Right lobe of liver (tissue), 6 donors: ENCODE measurements at regions not wholly inside any gene's neighbourhood (a gene's known extent, or its start where the extent isn't known, plus 50 kb on each side); places are given as distances from the start of the nearest gene placed in this dataset.
A peak's percentile ranks its signal among the peaks of the same experiment; 100 is the strongest.

Experiments used
- ATAC-seq, 4 donors: fragments of 200-7000 bp; cut with Tn5 transposase; one replicate each; pipeline ENCODE4 v1.9.1; 2020; ENCODE audit warnings: mild to moderate bottlenecking in 4 of 4, moderate library complexity in 4 of 4
- DNase-seq, 3 donors: peaks; one replicate each; pipeline ENCODE4 v3.0.0-alpha.2; 2020
- H3K27ac ChIP-seq, 3 donors: fragments of 200-600 bp; one replicate each; pipeline ENCODE4 v1.8.0; 2022
- H3K27me3 ChIP-seq, 2 donors: fragments of 200-600 bp; one replicate each; pipeline ENCODE4 v1.8.0; 2022
- H3K36me3 ChIP-seq, 4 donors: fragments of 200-600 bp; sonication (generic) in 1 of 4; one replicate each; pipeline versions ENCODE4 v1.5.1 to v1.8.0; 2017 to 2022; ENCODE audit warnings: control low read depth in 1 of 4
- H3K4me1 ChIP-seq, 4 donors: fragments of 200-600 bp; sonication (generic) in 1 of 4; one replicate each; pipeline versions ENCODE4 v1.5.1 to v1.8.0; 2017 to 2022; ENCODE audit warnings: control low read depth in 1 of 4
- H3K4me3 ChIP-seq, 3 donors: fragments of 200-600 bp; one replicate each; pipeline ENCODE4 v1.8.0; 2022
- H3K9me3 ChIP-seq, 4 donors: fragments of 200-600 bp; sonication (generic) in 1 of 4; one replicate each; pipeline versions ENCODE4 v1.5.1 to v1.8.0; 2017 to 2022; ENCODE audit warnings: control low read depth in 1 of 4
- POLR2A ChIP-seq: fragments of 450-650 bp; IDR thresholded peaks from one replicate; pipeline ENCODE4 v1.6.1; 2017; ENCODE audit warnings: antibody characterized with exemption, mild to moderate bottlenecking
- WGBS: methylation state at CpG from one replicate; pipeline ENCODE4 v1.1.6; 2018; ENCODE audit warnings: low coverage, low lambda C conversion rate; ENCODE audit not compliant: insufficient coverage; ENCODE audit errors: missing lambda C conversion rate; 5-methylcytosine and 5-hydroxymethylcytosine counted together
- intact Hi-C, 2 donors: fragments of 100-400 bp; cut with DNase I; formaldehyde crosslinking; loops; one replicate each; pipeline versions ENCODE4 v1.11.2 to v1.14.1; 2022
- TF ChIP-seq, protein P1 (sequence below), 4 donors: fragments of 200-600 bp in 3 of 4; fragments of 450-650 bp in 1 of 4; IDR thresholded peaks; one replicate each; pipeline versions ENCODE4 v1.5.1 to v1.8.0; 2016 to 2022; ENCODE audit warnings: antibody characterized with exemption in 4 of 4, mild to moderate bottlenecking in 2 of 4
- donor health status: DM: no; HTN: yes; CAD: no.
- donor health status: DM: no; HTN: no; CAD: no.
- donor health status: DM: no; HTN: no; CAD: no.
- donor health status: DM: no; HTN: yes; CAD: no.
- donor health status: DM: no; HTN: yes; CAD: no.

DNA sequence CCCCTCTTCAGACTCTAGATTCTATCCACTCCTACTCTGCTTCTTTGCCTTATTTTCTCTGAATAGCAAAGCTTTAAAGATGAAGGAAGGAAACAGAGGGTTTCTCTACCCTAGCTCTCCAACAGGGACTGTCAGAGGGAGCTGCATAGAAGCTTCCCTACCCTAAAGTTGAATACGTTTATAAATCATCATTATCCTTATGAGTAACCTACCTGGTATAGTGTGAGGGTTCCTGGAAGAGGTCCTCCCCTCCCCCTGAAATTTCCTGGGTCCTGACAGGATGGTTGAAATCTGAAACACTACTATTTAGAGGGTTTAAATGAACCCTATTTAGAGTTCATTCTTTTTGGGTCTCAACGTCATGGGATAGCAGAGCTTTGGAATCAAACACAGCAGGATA, 187.0 kb upstream of the RBPJ start:
- no peak overlapping the region for H3K4me3 ChIP-seq
- H3K36me3 ChIP-seq: no peaks in the 10 kb centered on the region
- TF ChIP-seq, protein P1, sequence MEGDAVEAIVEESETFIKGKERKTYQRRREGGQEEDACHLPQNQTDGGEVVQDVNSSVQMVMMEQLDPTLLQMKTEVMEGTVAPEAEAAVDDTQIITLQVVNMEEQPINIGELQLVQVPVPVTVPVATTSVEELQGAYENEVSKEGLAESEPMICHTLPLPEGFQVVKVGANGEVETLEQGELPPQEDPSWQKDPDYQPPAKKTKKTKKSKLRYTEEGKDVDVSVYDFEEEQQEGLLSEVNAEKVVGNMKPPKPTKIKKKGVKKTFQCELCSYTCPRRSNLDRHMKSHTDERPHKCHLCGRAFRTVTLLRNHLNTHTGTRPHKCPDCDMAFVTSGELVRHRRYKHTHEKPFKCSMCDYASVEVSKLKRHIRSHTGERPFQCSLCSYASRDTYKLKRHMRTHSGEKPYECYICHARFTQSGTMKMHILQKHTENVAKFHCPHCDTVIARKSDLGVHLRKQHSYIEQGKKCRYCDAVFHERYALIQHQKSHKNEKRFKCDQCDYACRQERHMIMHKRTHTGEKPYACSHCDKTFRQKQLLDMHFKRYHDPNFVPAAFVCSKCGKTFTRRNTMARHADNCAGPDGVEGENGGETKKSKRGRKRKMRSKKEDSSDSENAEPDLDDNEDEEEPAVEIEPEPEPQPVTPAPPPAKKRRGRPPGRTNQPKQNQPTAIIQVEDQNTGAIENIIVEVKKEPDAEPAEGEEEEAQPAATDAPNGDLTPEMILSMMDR (IDR thresholded peaks at IDR 0.05): no peak
- no peak for TF ChIP-seq POLR2A
- ATAC-seq (no peak), DNase-seq (no peak)
- H3K9me3 ChIP-seq: no peaks in the 10 kb centered on the region
- no peaks in the 10 kb centered on the region for H3K4me1 ChIP-seq
- no peak overlapping the region for H3K27ac ChIP-seq
- WGBS: no CpG with 5 or more reads among the region's 2 CpGs
- intact Hi-C loops: no loop called here
- H3K27me3 ChIP-seq: no peaks in the 10 kb centered on the region

DNA sequence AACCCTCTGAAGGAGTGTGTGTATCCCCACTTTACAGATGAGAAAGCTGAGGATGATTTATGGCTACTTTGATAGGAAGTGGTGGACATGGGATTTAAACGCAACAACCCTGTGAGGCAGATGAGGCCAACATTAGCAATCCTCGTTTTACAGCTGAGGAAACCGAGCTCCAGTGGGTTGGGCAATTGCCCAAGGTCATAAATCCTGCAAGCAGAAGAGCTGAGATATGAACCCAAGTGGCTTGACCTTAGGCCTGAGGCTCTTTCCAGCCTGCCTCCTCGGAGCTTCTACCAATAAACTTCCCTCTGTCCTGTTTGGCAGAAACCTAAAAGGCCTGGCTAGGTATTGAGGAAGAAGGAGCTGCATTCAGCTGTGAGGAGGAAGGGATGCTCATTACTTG, 185.5 kb upstream of the RBPJ start:
- no peaks in the 10 kb centered on the region for H3K27me3 ChIP-seq
- TF ChIP-seq, protein P1 (IDR thresholded peaks at IDR 0.05): no peak
- TF ChIP-seq POLR2A: no peak
- intact Hi-C loops: no loop called here
- H3K4me3 ChIP-seq: no peak overlapping the region
- 46% methylated on average over 4 of the region's 4 CpGs for WGBS
- ATAC-seq: no peak
- no peak for DNase-seq
- no peaks in the 10 kb centered on the region for H3K4me1 ChIP-seq
- H3K27ac ChIP-seq: no peak overlapping the region
- no peaks in the 10 kb centered on the region for H3K9me3 ChIP-seq
- H3K36me3 ChIP-seq: no peaks in the 10 kb centered on the region

DNA sequence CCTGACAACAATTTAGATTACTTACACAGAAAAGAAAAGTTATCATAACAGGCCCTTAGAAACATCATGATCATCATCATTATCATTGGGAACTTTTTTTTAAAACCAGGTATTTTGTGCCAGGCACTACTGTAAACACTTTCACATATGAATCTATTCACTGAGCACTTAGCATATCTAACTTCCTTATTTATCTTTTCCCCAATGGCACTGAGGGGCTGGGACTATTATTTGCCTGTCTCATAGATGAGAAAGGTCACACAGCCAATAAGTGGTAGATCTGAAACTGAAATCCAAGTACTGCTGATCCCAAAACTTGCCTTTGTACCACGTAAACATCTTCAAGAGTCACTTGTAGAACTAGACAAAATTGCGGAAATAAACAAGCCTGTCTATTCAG, 184.2 kb upstream of the RBPJ start:
- no peak overlapping the region for H3K4me3 ChIP-seq
- TF ChIP-seq POLR2A: no peak
- TF ChIP-seq, protein P1 (IDR thresholded peaks at IDR 0.05): no peak
- ATAC-seq (peak in 1 of 4 donors; percentile 25), DNase-seq (no peak)
- H3K4me1 ChIP-seq: no peaks in the 10 kb centered on the region
- intact Hi-C loops: no loop called here
- no peaks in the 10 kb centered on the region for H3K36me3 ChIP-seq
- no peak overlapping the region for H3K27ac ChIP-seq
- 92% methylated on average over 2 of the region's 2 CpGs for WGBS
- no peaks in the 10 kb centered on the region for H3K9me3 ChIP-seq
- H3K27me3 ChIP-seq: no peaks in the 10 kb centered on the region

DNA sequence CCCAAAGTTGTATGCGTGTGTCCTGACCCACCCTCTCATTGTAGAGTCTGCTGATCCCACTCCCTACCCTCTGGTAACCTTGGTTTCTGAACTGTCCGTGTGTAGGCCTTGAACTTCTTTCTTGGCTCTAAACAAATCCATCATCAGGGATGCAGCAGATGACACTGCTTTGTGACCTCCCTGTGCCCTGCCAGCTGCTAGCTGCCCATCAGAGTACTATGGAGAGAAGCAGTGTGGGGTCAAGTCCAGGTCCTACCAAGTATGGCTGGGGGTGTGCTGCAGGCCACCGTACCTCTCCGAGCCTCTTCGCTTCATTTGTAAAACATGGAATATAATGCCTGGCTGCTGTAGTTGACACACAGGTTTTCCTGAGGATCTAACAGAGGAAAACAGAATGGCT, 183.5 kb upstream of the RBPJ start:
- no peak overlapping the region for H3K27ac ChIP-seq
- WGBS: 86% methylated on average over 1 of the region's 5 CpGs
- DNase-seq: no peak
- no peaks in the 10 kb centered on the region for H3K4me1 ChIP-seq
- ATAC-seq: no peak
- intact Hi-C loops: no loop called here
- H3K4me3 ChIP-seq: no peak overlapping the region
- H3K27me3 ChIP-seq: no peaks in the 10 kb centered on the region
- TF ChIP-seq, protein P1 (IDR thresholded peaks at IDR 0.05): no peak
- TF ChIP-seq POLR2A: no peak
- H3K9me3 ChIP-seq: no peaks in the 10 kb centered on the region
- no peaks in the 10 kb centered on the region for H3K36me3 ChIP-seq

DNA sequence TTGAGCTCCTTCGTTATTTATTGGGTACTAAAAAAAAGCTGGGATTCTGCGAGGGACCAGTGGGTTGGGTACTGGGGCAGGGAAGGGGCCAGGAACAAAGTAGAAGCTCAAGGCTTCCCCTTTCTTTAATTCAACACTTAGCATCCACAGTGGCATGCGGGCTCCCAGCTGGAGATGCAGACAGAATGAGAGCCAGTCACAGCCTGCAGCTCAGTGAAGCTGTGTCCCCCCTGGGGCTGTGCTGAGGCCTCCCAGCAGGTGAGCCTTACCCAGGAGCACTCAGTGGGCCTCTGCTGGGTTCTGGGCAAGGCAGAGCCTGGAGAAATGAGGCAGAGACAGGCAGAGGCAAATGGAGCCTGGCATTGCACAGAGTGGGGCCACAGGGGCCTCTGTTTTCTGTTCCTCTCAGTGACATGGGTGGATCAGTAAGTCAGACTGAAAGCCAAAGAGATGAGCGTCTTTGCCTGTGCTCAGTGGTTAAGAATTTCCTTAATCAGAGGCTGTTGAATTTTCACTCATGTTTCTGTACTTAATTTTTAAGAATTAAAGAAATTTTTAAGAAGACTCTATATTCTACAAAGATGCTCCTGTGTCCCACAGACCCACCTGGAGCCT, 181.4 kb upstream of the RBPJ start:
- ATAC-seq: no peak
- no peak for DNase-seq
- Histone ChIP-seq H3K9me3 (no peaks in the 10 kb centered on the region), H3K4me3 (no peak overlapping the region), H3K27ac (no peak overlapping the region), H3K4me1 (no peaks in the 10 kb centered on the region), H3K27me3 (no peaks in the 10 kb centered on the region), H3K36me3 (no peaks in the 10 kb centered on the region)
- intact Hi-C loops: no loop called here
- WGBS: 76% methylated on average over 3 of the region's 4 CpGs
- no peak for TF ChIP-seq POLR2A
- TF ChIP-seq, protein P1 (IDR thresholded peaks at IDR 0.05): no peak
